DND-41 (cell line): ENCODE measurements at regions not wholly inside any gene's neighbourhood (a gene's known extent, or its start where the extent isn't known, plus 50 kb on each side); places are given as distances from the start of the nearest gene placed in this dataset.

ENCODE experiments used
- ATAC-seq: fragments of 200-7000 bp; cut with Tn5 transposase; 3 replicates; pipeline ENCODE4 v1.9.1; 2021; ENCODE audit warnings: low read depth; ENCODE audit not compliant: insufficient read depth
- DNase-seq: peaks from one replicate; pipeline ENCODE4 v3.0.0-alpha.2; 2020
- H2AFZ ChIP-seq: 2 replicates; pipeline ENCODE4 v1.6.0; 2012; ENCODE audit warnings: low read depth, low read length
- H3K27ac ChIP-seq: 2 replicates; pipeline ENCODE4 v1.5.1; 2012; ENCODE audit warnings: low read length, inconsistent platforms
- H3K27me3 ChIP-seq: fragments of 200-600 bp; sonication (generic); 2 replicates; pipeline ENCODE4 v1.6.0; 2012; ENCODE audit warnings: low read length, mild to moderate bottlenecking, inconsistent platforms; ENCODE audit not compliant: insufficient read depth, poor library complexity
- H3K36me3 ChIP-seq: 2 replicates; pipeline ENCODE4 v1.5.1; 2012; ENCODE audit warnings: low read length, inconsistent platforms; ENCODE audit not compliant: insufficient read depth
- H3K4me1 ChIP-seq: 2 replicates; pipeline ENCODE4 v1.5.1; 2012; ENCODE audit warnings: mild to moderate bottlenecking, low read length; ENCODE audit not compliant: insufficient read depth
- H3K4me2 ChIP-seq: 2 replicates; pipeline ENCODE4 v1.6.0; 2012; ENCODE audit warnings: mild to moderate bottlenecking, moderate library complexity, low read length, inconsistent platforms; ENCODE audit not compliant: insufficient read depth
- H3K4me3 ChIP-seq, 2 experiments: fragments of 200-600 bp in 1 of 2; shearing (Covaris generic) in 1 of 2; 2 replicates each; pipeline ENCODE4 v1.5.1; 2012 to 2016; ENCODE audit warnings: inconsistent platforms in 2 of 2, low read length in 2 of 2, mild to moderate bottlenecking in 2 of 2, low read depth in 1 of 2, moderate library complexity in 1 of 2
- H3K79me2 ChIP-seq: 2 replicates; pipeline ENCODE4 v1.6.0; 2012; ENCODE audit warnings: low read length, inconsistent platforms; ENCODE audit not compliant: insufficient read depth
- H3K9ac ChIP-seq: 2 replicates; pipeline ENCODE4 v1.6.0; 2012; ENCODE audit warnings: low read depth, mild to moderate bottlenecking, inconsistent platforms, low read length, moderate library complexity
- H3K9me3 ChIP-seq: 2 replicates; pipeline ENCODE4 v1.5.1; 2012; ENCODE audit warnings: low read length, moderate library complexity, mild to moderate bottlenecking, inconsistent platforms; ENCODE audit not compliant: insufficient read depth, severe bottlenecking
- H4K20me1 ChIP-seq: 2 replicates; pipeline ENCODE4 v1.6.0; 2012; ENCODE audit warnings: low read length; ENCODE audit not compliant: insufficient read depth
- EZH2 ChIP-seq: IDR thresholded peaks from 3 replicates; pipeline ENCODE4 v1.6.1; 2012; ENCODE audit warnings: borderline replicate concordance, low read depth, mild to moderate bottlenecking, moderate library complexity, low read length, inconsistent platforms; ENCODE audit not compliant: severe bottlenecking
- TF ChIP-seq, protein P1 (sequence below): IDR thresholded peaks from 2 replicates; pipeline ENCODE4 v1.5.1; 2012; ENCODE audit warnings: borderline replicate concordance, low read length, moderate library complexity, mild to moderate bottlenecking; ENCODE audit not compliant: poor library complexity, severe bottlenecking; ENCODE audit errors: extremely low read depth

- ATAC-seq (no peak), DNase-seq (no peak)
- no peak for TF ChIP-seq EZH2
- TF ChIP-seq, protein P1, sequence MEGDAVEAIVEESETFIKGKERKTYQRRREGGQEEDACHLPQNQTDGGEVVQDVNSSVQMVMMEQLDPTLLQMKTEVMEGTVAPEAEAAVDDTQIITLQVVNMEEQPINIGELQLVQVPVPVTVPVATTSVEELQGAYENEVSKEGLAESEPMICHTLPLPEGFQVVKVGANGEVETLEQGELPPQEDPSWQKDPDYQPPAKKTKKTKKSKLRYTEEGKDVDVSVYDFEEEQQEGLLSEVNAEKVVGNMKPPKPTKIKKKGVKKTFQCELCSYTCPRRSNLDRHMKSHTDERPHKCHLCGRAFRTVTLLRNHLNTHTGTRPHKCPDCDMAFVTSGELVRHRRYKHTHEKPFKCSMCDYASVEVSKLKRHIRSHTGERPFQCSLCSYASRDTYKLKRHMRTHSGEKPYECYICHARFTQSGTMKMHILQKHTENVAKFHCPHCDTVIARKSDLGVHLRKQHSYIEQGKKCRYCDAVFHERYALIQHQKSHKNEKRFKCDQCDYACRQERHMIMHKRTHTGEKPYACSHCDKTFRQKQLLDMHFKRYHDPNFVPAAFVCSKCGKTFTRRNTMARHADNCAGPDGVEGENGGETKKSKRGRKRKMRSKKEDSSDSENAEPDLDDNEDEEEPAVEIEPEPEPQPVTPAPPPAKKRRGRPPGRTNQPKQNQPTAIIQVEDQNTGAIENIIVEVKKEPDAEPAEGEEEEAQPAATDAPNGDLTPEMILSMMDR, result no peak
- Histone ChIP-seq H4K20me1 (no peaks in the 10 kb centered on the region), H3K9me3 (no peaks in the 10 kb centered on the region), H3K4me2 (no peak overlapping the region), H3K4me1 (no peaks in the 10 kb centered on the region), H3K36me3 (no peaks in the 10 kb centered on the region), H3K4me3 (no peak overlapping the region), H3K27me3 (no peaks in the 10 kb centered on the region), H3K9ac (no peak overlapping the region), H2AFZ (no peak overlapping the region), H3K27ac (no peak overlapping the region), H3K79me2 (no peaks in the 10 kb centered on the region)
Measured at GRCh38 chr17:51443646-51444045, 183.3 kb downstream of the UTP18 start.

GRCh38 chr17:51445946-51446345 lies 185.6 kb downstream of the UTP18 start:
- H3K4me1 ChIP-seq, result no peaks in the 10 kb centered on the region
- H3K9me3 ChIP-seq, result no peaks in the 10 kb centered on the region
- no peak overlapping the region for H2AFZ ChIP-seq
- no peak overlapping the region for H3K4me3 ChIP-seq
- DNase-seq (no peak), ATAC-seq (no peak)
- no peak overlapping the region for H3K27ac ChIP-seq
- TF ChIP-seq, protein P1, result no peak
- no peak for TF ChIP-seq EZH2
- no peak overlapping the region for H3K4me2 ChIP-seq
- no peak overlapping the region for H3K9ac ChIP-seq
- no peaks in the 10 kb centered on the region for H3K27me3 ChIP-seq
- no peaks in the 10 kb centered on the region for H4K20me1 ChIP-seq
- H3K79me2 ChIP-seq, result no peaks in the 10 kb centered on the region
- no peaks in the 10 kb centered on the region for H3K36me3 ChIP-seq

DNA sequence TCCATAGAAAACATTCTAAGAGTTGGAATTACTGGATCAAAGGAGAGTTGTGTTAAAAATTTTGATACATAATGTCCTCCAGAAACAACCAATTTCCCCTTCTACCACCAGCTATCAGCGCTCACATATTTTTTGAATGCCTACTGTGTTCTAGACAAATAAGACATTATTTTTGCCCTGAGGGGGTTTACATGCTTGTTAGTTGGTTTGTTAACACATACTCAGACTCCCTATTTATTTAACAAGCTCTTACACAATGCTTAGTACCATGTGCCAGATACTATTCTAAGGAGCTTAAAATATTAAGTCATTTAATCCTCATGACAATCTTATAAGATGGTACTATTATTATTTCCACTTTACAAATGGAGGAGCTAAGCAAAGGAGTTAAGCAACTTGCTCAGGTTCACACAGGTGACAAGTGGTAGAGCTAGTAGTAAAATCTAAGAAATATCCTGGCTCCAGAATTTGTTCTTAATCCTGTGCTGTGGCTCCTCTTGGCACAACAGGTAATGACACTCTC lies 194.2 kb downstream of the UTP18 start:
- H2AFZ ChIP-seq, result no peak overlapping the region
- no peak for ATAC-seq
- H3K36me3 ChIP-seq, result no peaks in the 10 kb centered on the region
- H3K4me2 ChIP-seq, result no peak overlapping the region
- no peaks in the 10 kb centered on the region for H3K9me3 ChIP-seq
- H3K27me3 ChIP-seq, result no peaks in the 10 kb centered on the region
- no peaks in the 10 kb centered on the region for H3K79me2 ChIP-seq
- TF ChIP-seq EZH2, result no peak
- TF ChIP-seq, protein P1, result no peak
- H3K4me3 ChIP-seq, result no peak overlapping the region
- H3K4me1 ChIP-seq, result no peaks in the 10 kb centered on the region
- H3K9ac ChIP-seq, result no peak overlapping the region
- DNase-seq, result no peak
- no peak overlapping the region for H3K27ac ChIP-seq
- H4K20me1 ChIP-seq, result no peaks in the 10 kb centered on the region

- Histone ChIP-seq H3K79me2 (no peaks in the 10 kb centered on the region), H3K9ac (no peak overlapping the region), H3K4me1 (no peaks in the 10 kb centered on the region), H3K36me3 (no peaks in the 10 kb centered on the region), H3K4me2 (no peak overlapping the region), H3K27ac (no peak overlapping the region), H3K9me3 (no peaks in the 10 kb centered on the region), H3K27me3 (no peaks in the 10 kb centered on the region), H4K20me1 (no peaks in the 10 kb centered on the region), H2AFZ (no peak overlapping the region), H3K4me3 (no peak overlapping the region)
- DNase-seq (no peak), ATAC-seq (no peak)
- no peak for TF ChIP-seq EZH2
- TF ChIP-seq, protein P1, result no peak
Measured at GRCh38 chr17:51455211-51455610, 194.9 kb downstream of the UTP18 start.
